ENCODE measurements at regions not wholly inside any gene's neighbourhood (a gene's known extent, or its start where the extent isn't known, plus 50 kb on each side); places are given as distances from the start of the nearest gene placed in this dataset.
"Not testable (repeated sequence)": the region's sequence is repeated elsewhere in the genome, so short reads cannot be mapped to it uniquely, and the experiment has no call there.

DNA sequence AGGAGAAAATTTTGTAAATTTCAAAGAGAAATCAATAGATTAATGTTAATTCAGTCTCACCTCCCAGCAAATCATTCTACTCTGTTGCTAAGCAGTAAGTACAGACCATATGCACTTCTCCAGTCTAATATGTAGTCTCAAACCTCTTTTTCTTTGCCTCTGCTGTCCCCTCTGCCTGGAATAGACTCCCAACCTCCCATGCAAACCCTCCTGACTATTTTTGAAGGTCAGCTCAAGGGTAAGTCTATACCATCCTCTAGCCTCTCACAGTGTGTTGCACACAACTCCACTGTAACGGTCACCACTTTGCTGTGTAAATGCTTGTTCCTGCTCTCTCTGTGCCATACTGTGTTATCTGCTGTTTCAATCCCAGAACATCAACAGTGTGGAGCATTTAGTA is 94.5 kb upstream of the TRIM77 start:
- not testable (repeated sequence) for TF ChIP-seq POLR2A, POLR2AphosphoS5 (IDR thresholded peaks at IDR 0.05)
- TF ChIP-seq, protein P1, sequence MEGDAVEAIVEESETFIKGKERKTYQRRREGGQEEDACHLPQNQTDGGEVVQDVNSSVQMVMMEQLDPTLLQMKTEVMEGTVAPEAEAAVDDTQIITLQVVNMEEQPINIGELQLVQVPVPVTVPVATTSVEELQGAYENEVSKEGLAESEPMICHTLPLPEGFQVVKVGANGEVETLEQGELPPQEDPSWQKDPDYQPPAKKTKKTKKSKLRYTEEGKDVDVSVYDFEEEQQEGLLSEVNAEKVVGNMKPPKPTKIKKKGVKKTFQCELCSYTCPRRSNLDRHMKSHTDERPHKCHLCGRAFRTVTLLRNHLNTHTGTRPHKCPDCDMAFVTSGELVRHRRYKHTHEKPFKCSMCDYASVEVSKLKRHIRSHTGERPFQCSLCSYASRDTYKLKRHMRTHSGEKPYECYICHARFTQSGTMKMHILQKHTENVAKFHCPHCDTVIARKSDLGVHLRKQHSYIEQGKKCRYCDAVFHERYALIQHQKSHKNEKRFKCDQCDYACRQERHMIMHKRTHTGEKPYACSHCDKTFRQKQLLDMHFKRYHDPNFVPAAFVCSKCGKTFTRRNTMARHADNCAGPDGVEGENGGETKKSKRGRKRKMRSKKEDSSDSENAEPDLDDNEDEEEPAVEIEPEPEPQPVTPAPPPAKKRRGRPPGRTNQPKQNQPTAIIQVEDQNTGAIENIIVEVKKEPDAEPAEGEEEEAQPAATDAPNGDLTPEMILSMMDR (IDR thresholded peaks at IDR 0.05 in 8 of 11, conservative IDR thresholded peaks at IDR 0.05 in 3 of 11) = not testable (repeated sequence)
